ENCODE measurements at regions not wholly inside any gene's neighbourhood (a gene's known extent, or its start where the extent isn't known, plus 50 kb on each side); places are given as distances from the start of the nearest gene placed in this dataset.

DNA sequence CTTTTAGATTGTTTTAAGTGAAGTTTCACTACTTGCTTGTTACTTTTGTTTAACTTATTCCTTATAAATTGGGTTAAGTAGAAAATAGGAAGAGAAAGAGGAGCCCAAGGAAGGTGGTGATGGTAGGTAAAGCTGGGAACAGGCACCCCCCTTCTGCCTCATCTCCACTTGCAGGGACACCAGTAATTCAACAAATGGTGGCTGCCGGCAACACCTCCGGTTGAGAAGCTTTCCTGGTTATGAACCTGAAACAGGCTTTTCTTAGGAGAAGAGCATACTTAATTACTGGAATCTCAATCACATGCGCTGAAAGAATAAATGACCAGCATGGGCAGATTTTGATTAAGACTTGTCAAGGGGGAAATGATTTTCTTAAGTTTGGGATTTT, 158.9 kb upstream of the ZNF217 start:
- TF ChIP-seq CEBPB (IDR thresholded peaks at IDR 0.05) (no peak), EP300 (IDR thresholded peaks at IDR 0.05; ENCODE audit: borderline replicate concordance) (no peak), CREB1 (IDR thresholded peaks at IDR 0.05; ENCODE audit: low read depth) (no peak), EGR1 (IDR thresholded peaks at IDR 0.05) (no peak)
- TF ChIP-seq, protein P1, sequence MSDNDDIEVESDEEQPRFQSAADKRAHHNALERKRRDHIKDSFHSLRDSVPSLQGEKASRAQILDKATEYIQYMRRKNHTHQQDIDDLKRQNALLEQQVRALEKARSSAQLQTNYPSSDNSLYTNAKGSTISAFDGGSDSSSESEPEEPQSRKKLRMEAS (IDR thresholded peaks at IDR 0.05) = no peak

Measured in Ishikawa (cell line).